ENCODE measurements at regions not wholly inside any gene's neighbourhood (a gene's known extent, or its start where the extent isn't known, plus 50 kb on each side); places are given as distances from the start of the nearest gene placed in this dataset.

DNA sequence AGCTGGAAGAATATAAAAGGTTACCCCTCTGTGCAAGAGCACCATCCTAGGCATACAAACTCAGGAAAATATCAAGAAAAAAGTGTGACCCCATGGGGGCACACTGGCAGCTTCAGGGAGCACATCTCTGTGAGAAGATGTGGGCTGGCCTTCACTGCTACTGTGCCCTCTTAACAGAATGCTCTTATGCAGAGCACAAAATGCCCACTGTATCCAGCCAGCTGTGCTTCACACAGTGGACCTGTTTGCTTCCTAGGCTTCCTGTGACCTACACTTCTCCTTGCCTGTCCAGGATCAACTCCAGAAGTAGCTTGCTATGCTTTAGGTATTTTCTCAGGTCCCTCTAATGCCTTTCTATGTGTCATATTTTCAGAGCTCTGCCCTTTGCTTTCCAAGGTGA, 380.2 kb upstream of the MMS22L start:
- no peak for DNase-seq
- no peaks in the 10 kb centered on the region for H3K36me3 Mint-ChIP-seq (ENCODE audit: low read depth)
- no peaks in the 10 kb centered on the region for H3K4me1 ChIP-seq (ENCODE audit: control insufficient read depth, insufficient read depth, low read length)

DNA sequence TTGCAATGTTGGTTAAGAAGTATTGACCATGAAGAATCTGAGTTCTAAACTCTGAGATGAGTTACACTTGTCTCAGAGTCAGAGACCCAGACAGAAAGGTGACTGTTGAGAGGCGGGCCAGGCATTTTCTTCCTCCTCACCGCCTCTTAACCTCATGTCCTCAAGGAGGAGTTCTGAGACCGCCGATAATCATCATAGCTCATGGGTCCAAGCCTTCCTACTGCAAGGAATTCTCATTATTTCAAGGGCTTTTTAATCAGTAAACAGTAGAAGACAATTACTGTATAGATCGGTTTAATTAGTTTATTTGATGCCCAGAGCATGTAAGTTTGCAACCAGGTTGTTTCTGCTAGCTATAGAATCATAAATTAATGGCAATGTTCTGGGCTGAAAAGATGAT, 382.4 kb upstream of the MMS22L start:
- TF ChIP-seq, protein P1, sequence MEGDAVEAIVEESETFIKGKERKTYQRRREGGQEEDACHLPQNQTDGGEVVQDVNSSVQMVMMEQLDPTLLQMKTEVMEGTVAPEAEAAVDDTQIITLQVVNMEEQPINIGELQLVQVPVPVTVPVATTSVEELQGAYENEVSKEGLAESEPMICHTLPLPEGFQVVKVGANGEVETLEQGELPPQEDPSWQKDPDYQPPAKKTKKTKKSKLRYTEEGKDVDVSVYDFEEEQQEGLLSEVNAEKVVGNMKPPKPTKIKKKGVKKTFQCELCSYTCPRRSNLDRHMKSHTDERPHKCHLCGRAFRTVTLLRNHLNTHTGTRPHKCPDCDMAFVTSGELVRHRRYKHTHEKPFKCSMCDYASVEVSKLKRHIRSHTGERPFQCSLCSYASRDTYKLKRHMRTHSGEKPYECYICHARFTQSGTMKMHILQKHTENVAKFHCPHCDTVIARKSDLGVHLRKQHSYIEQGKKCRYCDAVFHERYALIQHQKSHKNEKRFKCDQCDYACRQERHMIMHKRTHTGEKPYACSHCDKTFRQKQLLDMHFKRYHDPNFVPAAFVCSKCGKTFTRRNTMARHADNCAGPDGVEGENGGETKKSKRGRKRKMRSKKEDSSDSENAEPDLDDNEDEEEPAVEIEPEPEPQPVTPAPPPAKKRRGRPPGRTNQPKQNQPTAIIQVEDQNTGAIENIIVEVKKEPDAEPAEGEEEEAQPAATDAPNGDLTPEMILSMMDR (conservative IDR thresholded peaks at IDR 0.05) = peak; percentile 43
- peaks cover 15% of the 10 kb centered on the region for H3K27me3 Mint-ChIP-seq (ENCODE audit: insufficient read depth)
- H3K4me3 Mint-ChIP-seq = no peak overlapping the region
- no peaks in the 10 kb centered on the region for H3K9me3 Mint-ChIP-seq
- H3K36me3 Mint-ChIP-seq (ENCODE audit: low read depth) = no peaks in the 10 kb centered on the region
- H3K4me1 Mint-ChIP-seq = no peaks in the 10 kb centered on the region
- peaks cover 25% of the 10 kb centered on the region for H3K27me3 ChIP-seq (ENCODE audit: control insufficient read depth, insufficient read depth, low read length, poor library complexity, severe bottlenecking)
- 90 to 92% methylated on average over 2 to 5 of the region's 5 CpGs for WGBS, 2 experiments (ENCODE audit: insufficient coverage in 1 of 2, insufficient read length in 1 of 2)
- H3K4me1 ChIP-seq (ENCODE audit: control insufficient read depth, insufficient read depth, low read length) = no peaks in the 10 kb centered on the region
- no peaks in the 10 kb centered on the region for H3K9me3 ChIP-seq (ENCODE audit: control insufficient read depth, low read length)
- H3K27ac ChIP-seq (ENCODE audit: low read depth, low read length) = no peak overlapping the region
- H3K27ac Mint-ChIP-seq = no peak overlapping the region
- no peaks in the 10 kb centered on the region for H3K36me3 ChIP-seq (ENCODE audit: control insufficient read depth, insufficient read depth, low read length)
- H3K9ac ChIP-seq (ENCODE audit: extremely low read depth, low read length, poor library complexity, severe bottlenecking) = no peak overlapping the region
- peak; percentile 56 for DNase-seq
- no peak overlapping the region for H3K4me3 ChIP-seq (ENCODE audit: low read length)

More for the DNA sequence above, 380.2 kb upstream of the MMS22L start:
- Histone ChIP-seq H3K27me3 (ENCODE audit: control insufficient read depth, insufficient read depth, low read length, poor library complexity, severe bottlenecking) (peaks cover 15% of the 10 kb centered on the region), H3K9me3 (ENCODE audit: control insufficient read depth, low read length) (no peaks in the 10 kb centered on the region), H3K27ac (ENCODE audit: low read depth, low read length) (no peak overlapping the region), H3K4me3 (ENCODE audit: low read length) (no peak overlapping the region), H3K36me3 (ENCODE audit: control insufficient read depth, insufficient read depth, low read length) (no peaks in the 10 kb centered on the region), H3K9ac (ENCODE audit: extremely low read depth, low read length, poor library complexity, severe bottlenecking) (no peak overlapping the region)
- Mint-ChIP-seq H3K9me3 (no peaks in the 10 kb centered on the region), H3K27me3 (ENCODE audit: insufficient read depth) (peaks cover 15% of the 10 kb centered on the region), H3K4me3 (no peak overlapping the region), H3K27ac (no peak overlapping the region), H3K4me1 (no peaks in the 10 kb centered on the region)
- TF ChIP-seq, protein P1 (conservative IDR thresholded peaks at IDR 0.05) = no peak

DNA sequence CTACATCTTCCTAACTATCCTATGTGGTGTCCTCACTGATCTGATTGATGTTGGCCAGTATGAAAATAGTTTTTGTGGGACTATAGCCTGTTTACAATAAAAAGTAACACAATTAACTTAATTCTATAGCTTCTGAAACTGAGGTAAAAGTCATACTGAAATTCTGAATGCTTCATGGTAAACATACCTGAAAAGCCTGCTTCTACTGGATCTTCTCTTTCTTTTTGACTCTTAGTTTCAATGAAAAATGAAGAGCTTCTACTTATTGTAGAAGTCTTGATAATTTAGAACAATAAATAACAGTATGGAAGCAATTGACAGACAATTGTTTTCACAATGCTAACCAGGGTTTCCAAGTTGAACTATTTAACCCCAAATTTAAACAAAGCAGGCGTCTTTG, 383.9 kb upstream of the MMS22L start:
- Histone ChIP-seq H3K4me1 (ENCODE audit: control insufficient read depth, insufficient read depth, low read length) (no peaks in the 10 kb centered on the region), H3K36me3 (ENCODE audit: control insufficient read depth, insufficient read depth, low read length) (no peaks in the 10 kb centered on the region), H3K9ac (ENCODE audit: extremely low read depth, low read length, poor library complexity, severe bottlenecking) (no peak overlapping the region), H3K27ac (ENCODE audit: low read depth, low read length) (no peak overlapping the region), H3K9me3 (ENCODE audit: control insufficient read depth, low read length) (no peaks in the 10 kb centered on the region), H3K4me3 (ENCODE audit: low read length) (no peak overlapping the region), H3K27me3 (ENCODE audit: control insufficient read depth, insufficient read depth, low read length, poor library complexity, severe bottlenecking) (peaks cover 32% of the 10 kb centered on the region)
- no peaks in the 10 kb centered on the region for H3K9me3 Mint-ChIP-seq
- no peaks in the 10 kb centered on the region for H3K4me1 Mint-ChIP-seq
- DNase-seq = no peak
- H3K27me3 Mint-ChIP-seq (ENCODE audit: insufficient read depth) = peaks cover 13% of the 10 kb centered on the region
- no peaks in the 10 kb centered on the region for H3K36me3 Mint-ChIP-seq (ENCODE audit: low read depth)
- H3K27ac Mint-ChIP-seq = no peak overlapping the region
- H3K4me3 Mint-ChIP-seq = no peak overlapping the region
- TF ChIP-seq, protein P1 (conservative IDR thresholded peaks at IDR 0.05) = no peak
- WGBS, 2 experiments (ENCODE audit: insufficient coverage in 1 of 2, insufficient read length in 1 of 2) = 89% methylated on average over 1 of the region's 1 CpG; no CpG with 5 or more reads in 1 of the 2 experiments
